Adrenal gland (tissue), 5 donors: ENCODE measurements at regions not wholly inside any gene's neighbourhood (a gene's known extent, or its start where the extent isn't known, plus 50 kb on each side); places are given as distances from the start of the nearest gene placed in this dataset.

ENCODE experiments used
- POLR2A ChIP-seq, 2 donors: fragments of 450-650 bp; IDR thresholded peaks; one replicate each; pipeline ENCODE4 v1.6.1; 2017; ENCODE audit warnings: antibody characterized with exemption in 2 of 2, mild to moderate bottlenecking in 2 of 2, moderate library complexity in 1 of 2
- TF ChIP-seq, protein P1 (sequence below), 6 experiments: fragments of 450-650 bp in 4 of 6; fragments of 200-600 bp in 2 of 6; sonication (generic) in 1 of 6; IDR thresholded peaks; 1 replicate in 5 of 6; 2 replicates in 1 of 6; pipeline versions ENCODE4 v1.5.1 to v1.8.0; 2016 to 2021; ENCODE audit warnings: antibody characterized with exemption in 6 of 6, mild to moderate bottlenecking in 2 of 6, moderate library complexity in 1 of 6
- donor health status: DM: no; HTN: no; CAD: no.

DNA sequence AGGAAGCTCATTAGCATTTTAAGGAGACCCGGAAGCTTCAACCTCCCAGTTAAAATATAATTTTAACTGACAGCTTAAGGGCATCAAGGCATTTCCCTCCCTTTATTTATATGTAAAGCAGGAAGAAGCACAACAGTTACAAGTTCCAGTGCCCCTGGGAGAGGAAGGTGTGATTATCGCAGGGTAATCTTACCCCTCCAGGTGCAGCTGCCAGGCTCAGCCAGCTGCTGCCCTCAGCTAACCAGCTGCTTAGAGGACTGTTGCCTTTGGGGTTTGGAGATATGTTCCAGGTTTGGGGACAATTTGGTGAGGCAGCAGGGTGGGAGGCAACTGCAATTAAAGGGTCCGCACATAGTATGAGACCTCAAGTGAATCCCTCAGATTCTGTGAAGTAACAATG, 55.3 kb upstream of the SETBP1 start:
- no peak for TF ChIP-seq POLR2A (IDR thresholded peaks at IDR 0.05)
- TF ChIP-seq, protein P1, sequence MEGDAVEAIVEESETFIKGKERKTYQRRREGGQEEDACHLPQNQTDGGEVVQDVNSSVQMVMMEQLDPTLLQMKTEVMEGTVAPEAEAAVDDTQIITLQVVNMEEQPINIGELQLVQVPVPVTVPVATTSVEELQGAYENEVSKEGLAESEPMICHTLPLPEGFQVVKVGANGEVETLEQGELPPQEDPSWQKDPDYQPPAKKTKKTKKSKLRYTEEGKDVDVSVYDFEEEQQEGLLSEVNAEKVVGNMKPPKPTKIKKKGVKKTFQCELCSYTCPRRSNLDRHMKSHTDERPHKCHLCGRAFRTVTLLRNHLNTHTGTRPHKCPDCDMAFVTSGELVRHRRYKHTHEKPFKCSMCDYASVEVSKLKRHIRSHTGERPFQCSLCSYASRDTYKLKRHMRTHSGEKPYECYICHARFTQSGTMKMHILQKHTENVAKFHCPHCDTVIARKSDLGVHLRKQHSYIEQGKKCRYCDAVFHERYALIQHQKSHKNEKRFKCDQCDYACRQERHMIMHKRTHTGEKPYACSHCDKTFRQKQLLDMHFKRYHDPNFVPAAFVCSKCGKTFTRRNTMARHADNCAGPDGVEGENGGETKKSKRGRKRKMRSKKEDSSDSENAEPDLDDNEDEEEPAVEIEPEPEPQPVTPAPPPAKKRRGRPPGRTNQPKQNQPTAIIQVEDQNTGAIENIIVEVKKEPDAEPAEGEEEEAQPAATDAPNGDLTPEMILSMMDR (IDR thresholded peaks at IDR 0.05) = no peak
